ENCODE measurements at regions not wholly inside any gene's neighbourhood (a gene's known extent, or its start where the extent isn't known, plus 50 kb on each side); places are given as distances from the start of the nearest gene placed in this dataset.
"Not testable (repeated sequence)": the region's sequence is repeated elsewhere in the genome, so short reads cannot be mapped to it uniquely, and the experiment has no call there.

DNA sequence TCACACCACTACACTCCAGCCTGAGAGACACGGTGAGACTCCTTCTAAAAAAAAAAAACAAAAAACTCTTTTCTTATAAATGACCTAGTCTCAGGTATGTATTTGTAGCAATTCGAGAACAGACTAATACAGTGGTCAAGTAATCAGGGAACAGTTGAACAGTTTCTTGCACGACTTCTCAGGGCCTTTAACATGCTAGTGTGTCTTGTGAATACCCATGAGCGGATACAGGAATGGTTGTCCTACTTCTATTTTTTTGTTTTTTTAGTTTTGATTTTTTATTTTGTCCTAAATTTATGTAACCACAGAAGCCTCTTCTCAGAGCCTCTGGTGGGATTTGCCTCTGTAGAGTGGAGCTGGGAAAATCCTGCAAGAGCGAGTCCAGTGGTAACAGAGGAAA, 71.0 kb upstream of the NANOS1 start:
- intact Hi-C loops (cut with DNase I) = no loop called here
- no peak for TF ChIP-seq POLR2A (IDR thresholded peaks at IDR 0.05)
- TF ChIP-seq, protein P1, sequence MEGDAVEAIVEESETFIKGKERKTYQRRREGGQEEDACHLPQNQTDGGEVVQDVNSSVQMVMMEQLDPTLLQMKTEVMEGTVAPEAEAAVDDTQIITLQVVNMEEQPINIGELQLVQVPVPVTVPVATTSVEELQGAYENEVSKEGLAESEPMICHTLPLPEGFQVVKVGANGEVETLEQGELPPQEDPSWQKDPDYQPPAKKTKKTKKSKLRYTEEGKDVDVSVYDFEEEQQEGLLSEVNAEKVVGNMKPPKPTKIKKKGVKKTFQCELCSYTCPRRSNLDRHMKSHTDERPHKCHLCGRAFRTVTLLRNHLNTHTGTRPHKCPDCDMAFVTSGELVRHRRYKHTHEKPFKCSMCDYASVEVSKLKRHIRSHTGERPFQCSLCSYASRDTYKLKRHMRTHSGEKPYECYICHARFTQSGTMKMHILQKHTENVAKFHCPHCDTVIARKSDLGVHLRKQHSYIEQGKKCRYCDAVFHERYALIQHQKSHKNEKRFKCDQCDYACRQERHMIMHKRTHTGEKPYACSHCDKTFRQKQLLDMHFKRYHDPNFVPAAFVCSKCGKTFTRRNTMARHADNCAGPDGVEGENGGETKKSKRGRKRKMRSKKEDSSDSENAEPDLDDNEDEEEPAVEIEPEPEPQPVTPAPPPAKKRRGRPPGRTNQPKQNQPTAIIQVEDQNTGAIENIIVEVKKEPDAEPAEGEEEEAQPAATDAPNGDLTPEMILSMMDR (IDR thresholded peaks at IDR 0.05) = no peak
- Histone ChIP-seq H3K9me3 (replicated peaks in 1 of 3) (no peaks in the 10 kb centered on the region), H3K4me1 (replicated peaks in 1 of 2) (peaks cover 22 to 30% of the 10 kb centered on the region in 2 donors), H3K36me3 (replicated peaks in 1 of 2) (no peaks in the 10 kb centered on the region), H3K27ac (peak overlapping the region in 2 of 5 donors; percentile 61 to 73), H3K27me3 (no peaks in the 10 kb centered on the region), H3K4me3 (no peak overlapping the region)
- DNase-seq = no peak
- 88 to 99% (median 91%) methylated on average over 5 of the region's 5 CpGs for WGBS, 4 donors

DNA sequence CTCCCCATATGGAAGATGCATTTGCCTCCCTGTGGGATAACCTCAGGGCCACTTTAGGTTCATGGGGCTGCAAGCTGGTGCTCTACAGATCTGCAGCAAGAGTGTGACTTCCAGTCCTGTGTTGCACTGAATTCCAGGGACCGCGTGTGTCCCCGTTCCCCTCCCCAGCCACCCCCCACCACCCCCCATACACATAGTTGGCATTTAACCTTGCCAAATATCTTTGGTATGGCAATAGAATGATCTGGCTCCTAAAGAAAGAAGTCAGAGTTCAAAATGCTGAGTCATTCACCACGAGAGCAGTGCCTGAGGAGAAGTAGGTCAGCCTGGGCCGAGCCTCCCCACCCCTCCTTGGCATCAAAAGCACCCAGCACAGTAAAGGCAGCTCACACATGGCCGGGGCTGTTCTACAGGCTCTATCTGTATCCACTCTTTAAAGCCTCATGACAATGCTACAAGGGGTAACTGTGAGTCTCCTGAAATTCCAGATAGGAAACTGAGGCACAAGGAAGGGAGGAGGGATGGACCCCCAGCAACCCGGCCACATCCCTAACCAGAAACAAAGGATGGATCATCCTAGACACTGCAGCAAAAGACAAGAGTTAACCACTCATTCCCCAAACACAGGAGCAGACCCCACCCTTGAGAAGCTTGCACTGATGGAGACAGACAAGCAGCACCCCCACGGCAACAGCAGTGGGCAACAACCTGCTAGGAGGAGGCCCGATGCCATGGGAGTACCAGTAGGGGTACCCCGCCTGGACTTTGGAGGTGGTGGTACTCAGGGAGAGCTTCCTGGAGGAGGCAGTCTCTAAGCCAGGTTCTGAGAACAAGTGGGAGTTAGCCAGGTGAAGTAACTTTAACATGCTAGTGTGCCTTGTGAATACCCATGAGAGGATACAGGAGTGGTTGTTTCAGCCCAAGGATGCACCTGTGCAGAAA, 70.3 kb upstream of the NANOS1 start:
- H3K9me3 ChIP-seq (replicated peaks in 1 of 3) = no peaks in the 10 kb centered on the region
- no peaks in the 10 kb centered on the region for H3K27me3 ChIP-seq
- intact Hi-C loops (cut with DNase I) = no loop called here
- DNase-seq = peak; percentile 72 to 93 (median 88)
- peaks cover 20 to 26% of the 10 kb centered on the region in 2 donors for H3K4me1 ChIP-seq (replicated peaks in 1 of 2)
- 41 to 96% (median 49%) methylated on average over 4 to 10 of the region's 10 CpGs for WGBS, 4 donors
- no peak overlapping the region for H3K4me3 ChIP-seq
- peak overlapping the region in 3 of 5 donors; percentile 36 to 73 (median 61) for H3K27ac ChIP-seq
- no peaks in the 10 kb centered on the region for H3K36me3 ChIP-seq (replicated peaks in 1 of 2)
- peak in 1 of 2 donors; percentile 40 for TF ChIP-seq POLR2A (IDR thresholded peaks at IDR 0.05)
- TF ChIP-seq, protein P1 (IDR thresholded peaks at IDR 0.05) = no peak

DNA sequence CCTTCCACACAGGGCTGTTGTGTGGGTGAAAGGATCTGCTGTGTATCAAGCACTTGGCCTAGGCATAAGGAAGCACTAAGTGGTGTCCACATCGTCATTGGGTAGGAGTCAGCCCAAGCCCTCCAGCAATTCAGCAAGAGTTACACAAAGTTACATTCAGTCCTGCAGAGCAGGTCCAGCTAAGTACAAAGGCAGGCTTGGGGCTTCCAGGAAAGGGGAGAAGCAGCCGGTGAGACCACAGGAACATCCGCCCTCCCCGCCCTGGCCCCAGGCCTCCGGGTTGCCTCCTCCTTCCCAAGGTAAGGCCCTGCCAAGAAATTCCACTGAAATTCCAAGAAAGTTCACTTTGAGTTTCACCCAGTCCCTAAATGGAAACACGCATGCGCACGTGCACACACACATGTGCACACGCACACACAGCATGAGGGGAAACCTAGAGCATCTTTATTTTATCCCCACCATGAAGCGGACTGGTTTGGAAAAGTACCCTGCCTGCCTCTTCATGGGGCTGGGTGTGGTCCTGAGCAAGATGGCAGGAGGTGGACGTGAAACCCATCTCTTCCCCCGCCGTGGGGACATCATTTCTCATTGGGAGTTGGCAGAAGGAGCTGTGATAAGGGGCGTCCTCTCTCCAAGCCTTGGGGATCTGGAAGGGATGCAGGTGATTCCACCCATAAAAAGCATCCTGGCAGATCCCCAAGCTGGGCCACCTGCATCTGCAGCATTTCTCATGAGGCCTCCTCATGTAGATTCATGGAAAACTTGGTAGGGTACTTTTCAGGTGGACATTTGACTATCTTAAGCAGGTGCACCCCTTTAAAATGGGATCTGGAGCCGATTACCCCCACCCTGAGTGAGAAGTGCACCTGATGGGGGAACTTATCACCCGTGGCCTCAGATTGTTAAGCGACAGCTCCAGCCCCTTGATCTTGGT, 69.1 kb upstream of the NANOS1 start:
- Histone ChIP-seq H3K27ac (peak overlapping the region in 3 of 5 donors; percentile 15 to 61 (median 36)), H3K4me3 (no peak overlapping the region), H3K36me3 (replicated peaks in 1 of 2) (no peaks in the 10 kb centered on the region), H3K9me3 (replicated peaks in 1 of 3) (no peaks in the 10 kb centered on the region), H3K27me3 (no peaks in the 10 kb centered on the region), H3K4me1 (replicated peaks in 1 of 2) (peaks cover 20 to 26% of the 10 kb centered on the region in 2 donors)
- intact Hi-C loops (cut with DNase I) = no loop called here
- TF ChIP-seq, protein P1 (IDR thresholded peaks at IDR 0.05) = no peak
- no peak for TF ChIP-seq POLR2A (IDR thresholded peaks at IDR 0.05)
- peak in 4 of 7 donors; percentile 18 to 49 (median 20) for DNase-seq
- WGBS, 4 donors = 79 to 87% (median 86%) methylated on average over 15 to 17 of the region's 17 CpGs

DNA sequence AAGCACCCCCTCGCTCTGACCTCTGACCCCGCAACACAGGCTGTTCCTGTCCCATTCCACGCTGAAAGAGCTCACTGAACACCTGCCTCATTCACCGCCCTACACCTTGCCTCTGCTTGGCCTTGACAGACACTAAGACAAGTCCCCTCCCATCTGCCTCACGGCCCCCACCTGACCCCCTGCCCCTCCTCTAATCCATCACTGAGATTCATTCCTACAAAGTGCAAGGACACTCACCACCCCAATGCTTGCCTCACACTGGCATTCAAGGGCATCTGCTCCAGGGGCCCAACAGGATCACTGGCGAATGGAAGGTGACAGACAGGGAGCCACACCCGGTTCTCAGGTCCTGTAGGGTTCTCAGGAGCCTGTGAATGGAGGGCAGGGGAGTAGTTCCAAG, 68.1 kb upstream of the NANOS1 start:
- intact Hi-C loops (cut with DNase I) = no loop called here
- H3K4me1 ChIP-seq (replicated peaks in 1 of 2) = peaks cover 20 to 33% of the 10 kb centered on the region in 2 donors
- 56 to 68% (median 61%) methylated on average over 6 to 7 of the region's 7 CpGs for WGBS, 4 donors

DNA sequence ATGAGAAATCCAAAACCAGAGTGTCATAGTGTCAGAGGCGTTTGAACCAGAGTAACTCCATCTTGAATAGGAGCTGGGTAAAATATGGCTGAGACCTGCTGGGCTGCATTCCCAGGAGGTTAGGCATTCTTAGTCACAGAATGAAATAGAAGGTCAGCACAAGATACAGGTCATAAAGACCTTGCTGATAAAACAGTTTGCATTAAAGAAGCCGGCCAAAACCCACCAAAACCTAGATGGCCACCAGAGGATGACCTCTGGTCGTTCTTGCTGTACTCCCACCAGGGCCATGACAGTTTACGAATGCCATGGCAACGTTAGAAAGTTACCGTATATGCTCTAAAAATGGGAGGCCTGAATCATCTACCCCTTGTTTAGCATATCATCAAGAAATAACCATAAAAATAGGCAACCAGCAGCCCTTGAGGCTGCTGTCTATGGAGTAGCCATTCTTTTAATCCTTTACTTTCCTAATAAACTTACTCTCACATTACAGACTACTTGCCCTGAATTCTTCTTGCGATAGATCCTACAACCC, 67.1 kb upstream of the NANOS1 start:
- H3K4me3 ChIP-seq; H3K36me3 ChIP-seq (replicated peaks in 1 of 2); H3K27me3 ChIP-seq; intact Hi-C loops (cut with DNase I); H3K9me3 ChIP-seq (replicated peaks in 1 of 3): not testable (repeated sequence)
- peak in 4 of 7 donors; percentile 30 to 60 (median 44) for DNase-seq
- WGBS, 4 donors = 34 to 45% (median 42%) methylated on average over 7 of the region's 7 CpGs
- H3K4me1 ChIP-seq (replicated peaks in 1 of 2) = peaks cover 20 to 38% of the 10 kb centered on the region in 2 donors
- H3K27ac ChIP-seq = peak overlapping the region in 3 of 5 donors; percentile 2 to 34 (median 26)

More for the DNA sequence above, 68.1 kb upstream of the NANOS1 start:
- H3K27me3 ChIP-seq = no peaks in the 10 kb centered on the region
- H3K27ac ChIP-seq = peak overlapping the region in 3 of 5 donors; percentile 4 to 34 (median 30)
- H3K4me3 ChIP-seq = no peak overlapping the region
- peak in 6 of 7 donors; percentile 20 to 60 (median 48) for DNase-seq
- H3K9me3 ChIP-seq (replicated peaks in 1 of 3) = no peaks in the 10 kb centered on the region
- no peaks in the 10 kb centered on the region for H3K36me3 ChIP-seq (replicated peaks in 1 of 2)
- TF ChIP-seq, protein P1 (IDR thresholded peaks at IDR 0.05) = no peak
- TF ChIP-seq POLR2A (IDR thresholded peaks at IDR 0.05) = no peak

Measured in adrenal gland (tissue), 9 donors.